ENCODE measurements at regions not wholly inside any gene's neighbourhood (a gene's known extent, or its start where the extent isn't known, plus 50 kb on each side); places are given as distances from the start of the nearest gene placed in this dataset.

- Histone ChIP-seq H3F3A (ENCODE audit: insufficient read depth, low read length) (no peaks in the 10 kb centered on the region), H3K9me3 (ENCODE audit: low read length) (no peaks in the 10 kb centered on the region), H3K36me3 (ENCODE audit: insufficient read depth, low read length) (no peaks in the 10 kb centered on the region), H3K27me3 (ENCODE audit: insufficient read depth, low read length) (peaks cover 3% of the 10 kb centered on the region; the same call in 1 of the 2 replicates), H3K9ac (ENCODE audit: low read length) (no peak overlapping the region), H3K4me3 (ENCODE audit: low read depth, low read length, poor library complexity, severe bottlenecking) (no peak overlapping the region), H2AFZ (ENCODE audit: low read length) (no peak overlapping the region), H3K27ac (ENCODE audit: low read depth, low read length, poor library complexity, severe bottlenecking) (no peak overlapping the region), H3K4me2 (ENCODE audit: low read length) (no peak overlapping the region), H3K9me2 (ENCODE audit: low read depth, low read length) (no peaks in the 10 kb centered on the region), H4K20me1 (ENCODE audit: insufficient read depth, low read length) (no peaks in the 10 kb centered on the region), H3K79me2 (ENCODE audit: insufficient read depth, low read length) (no peaks in the 10 kb centered on the region), H3K4me1 (ENCODE audit: insufficient read depth, low read length, severe bottlenecking) (no peaks in the 10 kb centered on the region)
- TF ChIP-seq EZH2 (IDR thresholded peaks at IDR 0.05; ENCODE audit: borderline replicate concordance, low read length): no peak
- TF ChIP-seq CTCF (IDR thresholded peaks at IDR 0.05; ENCODE audit: low read length): no peak
Observed at GRCh38 chr20:62563561-62563960, 78.7 kb upstream of the SLCO4A1 start.

DNA sequence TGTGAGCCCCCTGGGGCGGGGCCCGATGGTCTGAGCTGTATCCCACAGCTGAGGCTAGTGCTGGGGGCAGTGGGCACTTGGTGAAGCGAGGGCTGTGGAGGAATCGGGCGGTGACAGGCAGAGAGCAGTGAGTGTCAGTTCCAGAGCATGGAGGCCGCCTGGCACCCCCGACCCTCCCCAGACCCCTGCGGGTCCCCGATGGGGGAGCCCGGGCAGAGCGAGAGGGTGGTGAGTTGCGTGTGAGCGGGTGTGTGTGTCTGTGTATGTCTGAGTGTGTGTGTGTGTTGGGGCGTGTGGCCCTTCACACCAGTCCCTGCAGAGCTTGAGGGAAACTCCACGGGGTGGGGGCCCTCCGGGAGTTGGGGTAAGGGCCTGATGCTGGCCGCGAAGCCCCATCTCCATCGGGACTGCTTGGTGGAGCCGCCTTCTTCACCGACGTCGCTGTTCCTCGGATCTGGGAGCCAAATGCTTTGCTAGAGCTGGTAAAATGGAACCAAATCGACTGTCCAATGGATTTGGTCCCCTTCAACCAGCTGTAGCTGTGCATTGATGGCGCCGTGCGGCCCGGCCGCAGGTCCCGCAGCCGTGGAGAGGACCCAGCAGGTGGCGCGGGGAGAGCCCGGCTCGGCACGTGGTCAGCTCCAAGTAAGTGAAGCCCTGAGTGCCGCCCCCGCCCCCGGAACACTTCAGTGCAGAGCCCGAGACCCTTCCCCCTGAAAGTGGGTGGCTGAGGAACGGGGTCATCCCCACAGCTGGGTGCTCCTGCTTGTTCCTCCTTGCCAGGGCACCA, 77.7 kb upstream of the SLCO4A1 start:
- H3K9me2 ChIP-seq (ENCODE audit: low read depth, low read length): no peaks in the 10 kb centered on the region
- H3F3A ChIP-seq (ENCODE audit: insufficient read depth, low read length): no peaks in the 10 kb centered on the region
- H3K4me2 ChIP-seq (ENCODE audit: low read length): no peak overlapping the region
- TF ChIP-seq EZH2 (IDR thresholded peaks at IDR 0.05; ENCODE audit: borderline replicate concordance, low read length) (no peak), CTCF (IDR thresholded peaks at IDR 0.05; ENCODE audit: low read length) (no peak)
- H3K9me3 ChIP-seq (ENCODE audit: low read length): no peaks in the 10 kb centered on the region
- no peaks in the 10 kb centered on the region for H3K4me1 ChIP-seq (ENCODE audit: insufficient read depth, low read length, severe bottlenecking)
- no peaks in the 10 kb centered on the region for H3K79me2 ChIP-seq (ENCODE audit: insufficient read depth, low read length)
- H4K20me1 ChIP-seq (ENCODE audit: insufficient read depth, low read length): no peaks in the 10 kb centered on the region
- H3K36me3 ChIP-seq (ENCODE audit: insufficient read depth, low read length): no peaks in the 10 kb centered on the region
- peaks cover 3% of the 10 kb centered on the region; the same call in 1 of the 2 replicates for H3K27me3 ChIP-seq (ENCODE audit: insufficient read depth, low read length)
- H3K27ac ChIP-seq (ENCODE audit: low read depth, low read length, poor library complexity, severe bottlenecking): no peak overlapping the region
- no peak overlapping the region for H3K9ac ChIP-seq (ENCODE audit: low read length)
- H3K4me3 ChIP-seq (ENCODE audit: low read depth, low read length, poor library complexity, severe bottlenecking): no peak overlapping the region
- H2AFZ ChIP-seq (ENCODE audit: low read length): no peak overlapping the region

DNA sequence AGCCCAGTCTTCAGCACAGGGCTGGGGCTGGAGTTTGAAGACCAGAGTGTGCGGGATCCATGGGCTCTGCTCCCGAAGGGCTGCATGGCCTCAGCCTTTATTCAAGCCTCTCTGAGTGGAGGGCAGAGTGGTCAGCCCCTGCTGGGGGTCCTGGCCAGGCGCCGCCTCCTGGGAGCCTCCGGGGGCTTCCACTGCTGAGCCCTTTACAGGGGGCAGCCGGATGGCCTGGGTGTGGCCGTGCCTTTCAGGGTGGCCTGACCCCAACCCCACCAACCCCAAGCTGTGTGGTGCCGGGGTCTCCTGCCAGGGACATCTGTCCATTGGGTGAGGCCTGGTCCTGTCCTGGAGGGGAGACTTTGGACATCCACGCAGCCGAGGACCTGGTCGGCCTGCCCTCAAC, 76.0 kb upstream of the SLCO4A1 start:
- Histone ChIP-seq H2AFZ (ENCODE audit: low read length) (no peak overlapping the region), H3F3A (ENCODE audit: insufficient read depth, low read length) (no peaks in the 10 kb centered on the region), H3K9me2 (ENCODE audit: low read depth, low read length) (no peaks in the 10 kb centered on the region), H3K4me1 (ENCODE audit: insufficient read depth, low read length, severe bottlenecking) (no peaks in the 10 kb centered on the region), H3K27ac (ENCODE audit: low read depth, low read length, poor library complexity, severe bottlenecking) (no peak overlapping the region), H3K27me3 (ENCODE audit: insufficient read depth, low read length) (peaks cover 7% of the 10 kb centered on the region; the same call in 1 of the 2 replicates), H4K20me1 (ENCODE audit: insufficient read depth, low read length) (no peaks in the 10 kb centered on the region), H3K9ac (ENCODE audit: low read length) (no peak overlapping the region), H3K9me3 (ENCODE audit: low read length) (no peaks in the 10 kb centered on the region), H3K4me3 (ENCODE audit: low read depth, low read length, poor library complexity, severe bottlenecking) (no peak overlapping the region), H3K79me2 (ENCODE audit: insufficient read depth, low read length) (no peaks in the 10 kb centered on the region), H3K4me2 (ENCODE audit: low read length) (no peak overlapping the region), H3K36me3 (ENCODE audit: insufficient read depth, low read length) (no peaks in the 10 kb centered on the region)
- TF ChIP-seq EZH2 (IDR thresholded peaks at IDR 0.05; ENCODE audit: borderline replicate concordance, low read length) (no peak), CTCF (IDR thresholded peaks at IDR 0.05; ENCODE audit: low read length) (no peak)
